ENCODE measurements at regions not wholly inside any gene's neighbourhood (a gene's known extent, or its start where the extent isn't known, plus 50 kb on each side); places are given as distances from the start of the nearest gene placed in this dataset.

DNA sequence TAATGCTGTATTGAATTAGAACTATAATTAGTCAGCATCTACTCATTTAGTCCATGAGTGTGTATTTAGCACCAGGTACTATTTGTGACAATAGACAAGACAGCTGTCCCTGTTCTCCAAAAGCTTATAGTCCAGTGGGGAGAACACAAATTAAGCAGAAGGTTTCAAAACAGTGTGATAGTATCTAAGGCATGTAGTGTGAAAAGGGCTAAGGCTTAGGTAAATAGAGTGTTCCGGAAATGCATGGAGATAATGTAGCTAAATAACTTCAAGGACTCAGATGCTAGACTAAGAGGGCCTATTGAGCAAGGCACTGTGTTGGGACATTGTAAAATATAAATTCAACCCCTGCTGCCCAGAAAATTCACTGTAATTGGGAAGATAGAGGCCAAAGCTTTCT, 144.1 kb upstream of the MIR17HG start:
- DNase-seq (no peak), ATAC-seq (no peak), FAIRE-seq (no peak)
- intact Hi-C loops (cut with DNase I): no loop called here
- 25 to 29% methylated on average over 1 of the region's 1 CpG for WGBS, 2 donors
- no peaks in the 10 kb centered on the region for H3K27me3 ChIP-seq
- no peaks in the 10 kb centered on the region for H3K36me3 ChIP-seq
- TF ChIP-seq, protein P1, sequence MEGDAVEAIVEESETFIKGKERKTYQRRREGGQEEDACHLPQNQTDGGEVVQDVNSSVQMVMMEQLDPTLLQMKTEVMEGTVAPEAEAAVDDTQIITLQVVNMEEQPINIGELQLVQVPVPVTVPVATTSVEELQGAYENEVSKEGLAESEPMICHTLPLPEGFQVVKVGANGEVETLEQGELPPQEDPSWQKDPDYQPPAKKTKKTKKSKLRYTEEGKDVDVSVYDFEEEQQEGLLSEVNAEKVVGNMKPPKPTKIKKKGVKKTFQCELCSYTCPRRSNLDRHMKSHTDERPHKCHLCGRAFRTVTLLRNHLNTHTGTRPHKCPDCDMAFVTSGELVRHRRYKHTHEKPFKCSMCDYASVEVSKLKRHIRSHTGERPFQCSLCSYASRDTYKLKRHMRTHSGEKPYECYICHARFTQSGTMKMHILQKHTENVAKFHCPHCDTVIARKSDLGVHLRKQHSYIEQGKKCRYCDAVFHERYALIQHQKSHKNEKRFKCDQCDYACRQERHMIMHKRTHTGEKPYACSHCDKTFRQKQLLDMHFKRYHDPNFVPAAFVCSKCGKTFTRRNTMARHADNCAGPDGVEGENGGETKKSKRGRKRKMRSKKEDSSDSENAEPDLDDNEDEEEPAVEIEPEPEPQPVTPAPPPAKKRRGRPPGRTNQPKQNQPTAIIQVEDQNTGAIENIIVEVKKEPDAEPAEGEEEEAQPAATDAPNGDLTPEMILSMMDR (IDR thresholded peaks at IDR 0.05): no peak
- H3K9me3 ChIP-seq: no peaks in the 10 kb centered on the region
- H3K4me1 ChIP-seq: no peaks in the 10 kb centered on the region
- no peak overlapping the region for H3K27ac ChIP-seq
- no peak overlapping the region for H3K4me3 ChIP-seq

DNA sequence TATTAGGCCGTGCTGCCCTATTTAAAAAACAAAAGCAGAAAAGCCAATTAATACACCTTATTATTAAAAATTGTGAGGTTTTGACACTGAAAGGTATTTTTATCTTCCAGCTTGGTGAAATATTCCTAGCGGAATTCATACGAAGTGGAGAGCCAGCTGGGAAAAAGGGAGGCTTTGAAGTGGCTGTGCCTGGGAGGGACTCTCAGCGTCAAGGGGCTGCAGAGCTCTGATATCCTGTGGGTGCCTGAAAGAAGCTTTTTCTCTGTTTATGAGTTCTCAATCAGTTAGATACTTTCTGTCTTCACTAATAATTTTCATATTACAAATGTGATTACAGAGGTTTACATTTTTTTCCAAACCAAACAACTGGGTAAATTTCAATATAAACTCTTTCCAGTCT, 140.2 kb upstream of the MIR17HG start:
- H3K27ac ChIP-seq: no peak overlapping the region
- no peak for DNase-seq
- H3K4me1 ChIP-seq: no peaks in the 10 kb centered on the region
- H3K36me3 ChIP-seq: no peaks in the 10 kb centered on the region
- whole genome bisulfite sequencing, 2 donors: 61 to 70% methylated on average over 4 of the region's 4 CpGs
- peaks cover 0 to 5% (median 4%) of the 10 kb centered on the region in 4 donors for H3K27me3 ChIP-seq
- FAIRE-seq: no peak
- no peaks in the 10 kb centered on the region for H3K9me3 ChIP-seq
- TF ChIP-seq, protein P1 (IDR thresholded peaks at IDR 0.05): no peak
- H3K4me3 ChIP-seq: no peak overlapping the region
- no peak for ATAC-seq
- intact Hi-C loops (cut with DNase I): no loop called here

DNA sequence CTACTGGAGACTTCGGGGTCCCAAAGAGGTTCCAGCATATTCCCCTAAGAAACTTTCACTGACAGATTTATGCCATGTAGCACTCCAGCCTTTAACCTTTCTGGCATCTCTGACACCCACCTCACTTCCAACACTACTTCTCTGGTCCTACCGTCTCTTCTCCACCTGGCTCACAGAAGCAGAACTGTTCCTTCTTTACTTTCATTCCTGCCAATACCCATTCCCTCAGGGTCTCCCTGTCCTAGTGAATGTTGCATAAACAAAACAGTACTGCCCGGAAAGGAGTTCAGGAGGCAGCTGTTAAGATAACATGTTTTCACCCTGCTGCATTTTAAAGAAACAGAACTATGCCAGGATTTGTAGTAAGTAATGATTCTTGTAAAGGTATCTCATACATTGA, 136.0 kb upstream of the MIR17HG start:
- Histone ChIP-seq H3K27me3 (peaks cover 0 to 5% (median 4%) of the 10 kb centered on the region in 4 donors), H3K4me3 (no peak overlapping the region), H3K27ac (no peak overlapping the region), H3K36me3 (no peaks in the 10 kb centered on the region), H3K4me1 (no peaks in the 10 kb centered on the region), H3K9me3 (no peaks in the 10 kb centered on the region)
- no peak for DNase-seq
- TF ChIP-seq, protein P1 (IDR thresholded peaks at IDR 0.05): no peak
- ATAC-seq: no peak
- FAIRE-seq: no peak
- intact Hi-C loops (cut with DNase I): no loop called here
- WGBS, 2 donors: 42 to 53% methylated on average over 3 of the region's 3 CpGs

GRCh38 chr13:91212231-91212630, 135.3 kb upstream of the MIR17HG start:
- H3K4me3 ChIP-seq: no peak overlapping the region
- intact Hi-C loops (cut with DNase I): no loop called here
- WGBS, 2 donors: 42 to 46% methylated on average over 5 of the region's 5 CpGs
- H3K9me3 ChIP-seq: no peaks in the 10 kb centered on the region
- peaks cover 0 to 5% (median 4%) of the 10 kb centered on the region in 4 donors for H3K27me3 ChIP-seq
- no peaks in the 10 kb centered on the region for H3K4me1 ChIP-seq
- no peak overlapping the region for H3K27ac ChIP-seq
- no peak for DNase-seq
- TF ChIP-seq, protein P1 (IDR thresholded peaks at IDR 0.05): no peak
- no peak for ATAC-seq
- FAIRE-seq: no peak
- no peaks in the 10 kb centered on the region for H3K36me3 ChIP-seq

DNA sequence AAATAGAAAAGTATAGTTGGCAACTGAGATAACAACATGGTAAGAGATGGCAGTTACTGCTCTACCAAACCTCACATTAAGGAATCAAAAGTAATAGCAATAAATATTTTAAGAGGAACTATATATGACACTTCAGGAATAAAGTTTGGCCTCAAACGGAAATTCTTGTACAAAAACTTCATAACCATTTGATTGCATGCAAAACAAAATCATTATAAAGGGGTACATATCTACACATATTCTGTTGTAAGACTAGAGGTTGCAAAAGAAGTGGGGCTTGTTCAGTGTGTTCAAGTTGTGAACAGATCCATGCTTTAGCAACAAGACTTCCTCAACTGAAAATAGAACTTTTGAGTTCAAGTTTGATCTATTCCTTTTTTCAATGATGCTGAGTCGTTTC, 133.5 kb upstream of the MIR17HG start:
- 36 to 50% methylated on average over 2 of the region's 2 CpGs for WGBS, 2 donors
- DNase-seq: no peak
- Histone ChIP-seq H3K27me3 (peaks cover 0 to 5% (median 3%) of the 10 kb centered on the region in 4 donors), H3K36me3 (no peaks in the 10 kb centered on the region), H3K4me3 (no peak overlapping the region), H3K4me1 (no peaks in the 10 kb centered on the region), H3K9me3 (no peaks in the 10 kb centered on the region), H3K27ac (no peak overlapping the region)
- ATAC-seq: no peak
- no peak for FAIRE-seq
- TF ChIP-seq, protein P1 (IDR thresholded peaks at IDR 0.05): no peak
- intact Hi-C loops (cut with DNase I): no loop called here
